WTC11 (cell line): ENCODE measurements at regions not wholly inside any gene's neighbourhood (a gene's known extent, or its start where the extent isn't known, plus 50 kb on each side); places are given as distances from the start of the nearest gene placed in this dataset.

Experiments
- AFF4 ChIP-seq: sonication (generic); formaldehyde crosslinking; IDR thresholded peaks from 2 replicates; pipeline ENCODE4 v1.8.1; 2023; ENCODE audit warnings: mild to moderate bottlenecking, missing genetic modification reagents, borderline replicate concordance
- ATF3 ChIP-seq: sonication (generic); formaldehyde crosslinking; conservative IDR thresholded peaks from 2 replicates; pipeline ENCODE4 v1.8.1; 2022; ENCODE audit warnings: mild to moderate bottlenecking, missing genetic modification reagents
- CREB1 ChIP-seq: sonication (generic); formaldehyde crosslinking; IDR thresholded peaks from 2 replicates; pipeline ENCODE4 v1.8.0; 2023; ENCODE audit warnings: mild to moderate bottlenecking, missing genetic modification reagents
- CTCF ChIP-seq: fragments of 200-600 bp; IDR thresholded peaks from 2 replicates; pipeline ENCODE4 v1.8.0; 2022; ENCODE audit warnings: antibody characterized with exemption
- E2F1 ChIP-seq: sonication (generic); formaldehyde crosslinking; IDR thresholded peaks from 2 replicates; pipeline ENCODE4 v1.8.0; 2022; ENCODE audit warnings: mild to moderate bottlenecking, missing genetic modification reagents
- JUN ChIP-seq: sonication (generic); formaldehyde crosslinking; IDR thresholded peaks from 2 replicates; pipeline ENCODE4 v1.8.0; 2023; ENCODE audit warnings: mild to moderate bottlenecking, missing genetic modification reagents
- KAT7 ChIP-seq: sonication (generic); formaldehyde crosslinking; IDR thresholded peaks from 2 replicates; pipeline ENCODE4 v1.8.1; 2023; ENCODE audit warnings: missing genetic modification reagents, mild to moderate bottlenecking, borderline replicate concordance
- MAX ChIP-seq: sonication (generic); formaldehyde crosslinking; IDR thresholded peaks from 2 replicates; pipeline ENCODE4 v1.8.0; 2022; ENCODE audit warnings: mild to moderate bottlenecking, missing genetic modification reagents
- NFE2L1 ChIP-seq: sonication (generic); formaldehyde crosslinking; IDR thresholded peaks from 2 replicates; pipeline ENCODE4 v1.8.1; 2023; ENCODE audit warnings: missing genetic modification reagents
- NR3C1 ChIP-seq: sonication (generic); formaldehyde crosslinking; conservative IDR thresholded peaks from 2 replicates; pipeline ENCODE4 v1.8.1; 2023; ENCODE audit warnings: low read depth, mild to moderate bottlenecking, missing genetic modification reagents
- RELA ChIP-seq: sonication (generic); formaldehyde crosslinking; IDR thresholded peaks from 2 replicates; pipeline ENCODE4 v1.8.1; 2022; ENCODE audit warnings: missing genetic modification reagents, mild to moderate bottlenecking, borderline replicate concordance
- ZNF532 ChIP-seq: fragments of 250-450 bp; sonication (Bioruptor Pico); IDR thresholded peaks from 2 replicates; pipeline ENCODE4 v1.9.0; 2021; ENCODE audit warnings: mild to moderate bottlenecking, borderline replicate concordance

GRCh38 chr10:8590518-8590917 is 536.0 kb downstream of the GATA3 start:
- no peak for TF ChIP-seq KAT7 (CRISPR knock-in tag)
- no peak for TF ChIP-seq E2F1 (CRISPR knock-in tag)
- TF ChIP-seq CTCF = no peak
- no peak for TF ChIP-seq AFF4
- TF ChIP-seq ZNF532 = no peak
- TF ChIP-seq CREB1 = no peak
- no peak for TF ChIP-seq NFE2L1 (CRISPR knock-in tag)
- no peak for TF ChIP-seq MAX (CRISPR knock-in tag)
- no peak for TF ChIP-seq ATF3
- no peak for TF ChIP-seq RELA (CRISPR knock-in tag)
- TF ChIP-seq JUN (CRISPR knock-in tag) = no peak
- TF ChIP-seq NR3C1 (CRISPR knock-in tag) = no peak
